Kidney epithelial cell (primary cell): ENCODE measurements at regions not wholly inside any gene's neighbourhood (a gene's known extent, or its start where the extent isn't known, plus 50 kb on each side); places are given as distances from the start of the nearest gene placed in this dataset.
A peak's percentile ranks its signal among the peaks of the same experiment; 100 is the strongest.

Experiments
- DNase-seq: peaks from one replicate; pipeline ENCODE4 v3.0.0-alpha.2; 2010; ENCODE audit warnings: low read depth
- H3K27me3 ChIP-seq: 2 replicates; pipeline ENCODE4 v1.6.0; 2011; ENCODE audit warnings: low read length; ENCODE audit not compliant: control insufficient read depth, insufficient read depth
- H3K36me3 ChIP-seq: 2 replicates; pipeline ENCODE4 v1.5.1; 2011; ENCODE audit warnings: low read length; ENCODE audit not compliant: control insufficient read depth, insufficient read depth
- H3K4me3 ChIP-seq: 2 replicates; pipeline ENCODE4 v1.5.1; 2011; ENCODE audit warnings: low read depth, mild to moderate bottlenecking, control low read depth, low read length
- CTCF ChIP-seq: IDR thresholded peaks from 2 replicates; pipeline ENCODE4 v1.5.1; 2011; ENCODE audit warnings: mild to moderate bottlenecking, moderate library complexity, low read length, control low read depth, inconsistent platforms; ENCODE audit not compliant: insufficient read depth, poor library complexity, severe bottlenecking

GRCh38 chr3:525415-525814, 328.9 kb downstream of the CHL1 start:
- H3K27me3 ChIP-seq: no peaks in the 10 kb centered on the region
- no peaks in the 10 kb centered on the region for H3K36me3 ChIP-seq
- TF ChIP-seq CTCF: no peak
- no peak overlapping the region for H3K4me3 ChIP-seq
- DNase-seq: no peak

GRCh38 chr3:535566-536416, 339.2 kb downstream of the CHL1 start:
- no peak for DNase-seq

GRCh38 chr3:536417-536813, 339.9 kb downstream of the CHL1 start:
- H3K36me3 ChIP-seq: no peaks in the 10 kb centered on the region
- peak overlapping the region; percentile 59 for H3K4me3 ChIP-seq
- H3K27me3 ChIP-seq: no peaks in the 10 kb centered on the region
- DNase-seq: no peak
- TF ChIP-seq CTCF: no peak

More at GRCh38 chr3:535566-536416, 339.2 kb downstream of the CHL1 start:
- no peaks in the 10 kb centered on the region for H3K27me3 ChIP-seq
- H3K4me3 ChIP-seq: peak overlapping the region; percentile 59
- TF ChIP-seq CTCF: peak; percentile 21
- no peaks in the 10 kb centered on the region for H3K36me3 ChIP-seq

- H3K4me3 ChIP-seq: no peak overlapping the region
- no peak for TF ChIP-seq CTCF
- DNase-seq: no peak
- no peaks in the 10 kb centered on the region for H3K36me3 ChIP-seq
- no peaks in the 10 kb centered on the region for H3K27me3 ChIP-seq
Observed at GRCh38 chr3:541062-541801, 344.7 kb downstream of the CHL1 start.

GRCh38 chr3:542021-542420, 345.5 kb downstream of the CHL1 start:
- Histone ChIP-seq H3K36me3 (no peaks in the 10 kb centered on the region), H3K4me3 (no peak overlapping the region), H3K27me3 (no peaks in the 10 kb centered on the region)
- DNase-seq: no peak
- no peak for TF ChIP-seq CTCF
